Muscle layer of colon (tissue), 2 donors: ENCODE measurements at regions not wholly inside any gene's neighbourhood (a gene's known extent, or its start where the extent isn't known, plus 50 kb on each side); places are given as distances from the start of the nearest gene placed in this dataset.

Experiments
- H3K27ac ChIP-seq: one replicate; pipeline ENCODE4 v1.7.0; 2013; ENCODE audit warnings: low read depth, mild to moderate bottlenecking, low read length, moderate library complexity
- H3K27me3 ChIP-seq, 2 donors: one replicate each; pipeline ENCODE4 v1.7.0; 2013; ENCODE audit warnings: low read length in 2 of 2, mild to moderate bottlenecking in 2 of 2; ENCODE audit not compliant: insufficient read depth in 2 of 2, control insufficient read depth in 1 of 2
- H3K36me3 ChIP-seq: one replicate; pipeline ENCODE4 v1.7.0; 2013; ENCODE audit warnings: mild to moderate bottlenecking, low read length; ENCODE audit not compliant: insufficient read depth
- H3K4me1 ChIP-seq: one replicate; pipeline ENCODE4 v1.7.0; 2013; ENCODE audit warnings: mild to moderate bottlenecking, low read length; ENCODE audit not compliant: insufficient read depth
- H3K4me3 ChIP-seq, 2 donors: one replicate each; pipeline ENCODE4 v1.7.0; 2013; ENCODE audit warnings: low read length in 2 of 2, low read depth in 1 of 2, mild to moderate bottlenecking in 1 of 2, moderate library complexity in 1 of 2
- H3K9ac ChIP-seq: one replicate; pipeline ENCODE4 v1.7.0; 2013; ENCODE audit warnings: low read length
- H3K9me3 ChIP-seq: one replicate; pipeline ENCODE4 v1.7.0; 2013; ENCODE audit warnings: mild to moderate bottlenecking, low read length
- donor health status: abdominal sarcoma.
- donor health status: Adenocarcinoma of cecum.

GRCh38 chr2:103151046-103151445, 389.2 kb downstream of the TMEM182 start:
- Histone ChIP-seq H3K9me3 (no peaks in the 10 kb centered on the region), H3K27ac (no peak overlapping the region), H3K27me3 (no peaks in the 10 kb centered on the region), H3K9ac (no peak overlapping the region), H3K4me3 (no peak overlapping the region), H3K36me3 (no peaks in the 10 kb centered on the region), H3K4me1 (no peaks in the 10 kb centered on the region)

GRCh38 chr2:103152556-103152955, 390.7 kb downstream of the TMEM182 start:
- Histone ChIP-seq H3K36me3 (no peaks in the 10 kb centered on the region), H3K9me3 (no peaks in the 10 kb centered on the region), H3K4me1 (no peaks in the 10 kb centered on the region), H3K4me3 (no peak overlapping the region), H3K9ac (no peak overlapping the region), H3K27me3 (no peaks in the 10 kb centered on the region), H3K27ac (no peak overlapping the region)

- H3K27ac ChIP-seq: no peak overlapping the region
- no peaks in the 10 kb centered on the region for H3K27me3 ChIP-seq
- H3K4me1 ChIP-seq: no peaks in the 10 kb centered on the region
- H3K9ac ChIP-seq: no peak overlapping the region
- no peak overlapping the region for H3K4me3 ChIP-seq
- H3K9me3 ChIP-seq: no peaks in the 10 kb centered on the region
- H3K36me3 ChIP-seq: no peaks in the 10 kb centered on the region
Observed at GRCh38 chr2:103153580-103154284, 391.9 kb downstream of the TMEM182 start.

GRCh38 chr2:103155308-103155707, 393.5 kb downstream of the TMEM182 start:
- H3K9ac ChIP-seq: no peak overlapping the region
- H3K36me3 ChIP-seq: no peaks in the 10 kb centered on the region
- no peaks in the 10 kb centered on the region for H3K27me3 ChIP-seq
- no peak overlapping the region for H3K27ac ChIP-seq
- no peaks in the 10 kb centered on the region for H3K9me3 ChIP-seq
- H3K4me3 ChIP-seq: no peak overlapping the region
- H3K4me1 ChIP-seq: no peaks in the 10 kb centered on the region

GRCh38 chr2:103159018-103159417, 397.2 kb downstream of the TMEM182 start:
- H3K36me3 ChIP-seq: no peaks in the 10 kb centered on the region
- H3K9me3 ChIP-seq: no peaks in the 10 kb centered on the region
- no peak overlapping the region for H3K27ac ChIP-seq
- H3K9ac ChIP-seq: no peak overlapping the region
- no peak overlapping the region for H3K4me3 ChIP-seq
- no peaks in the 10 kb centered on the region for H3K4me1 ChIP-seq
- H3K27me3 ChIP-seq: no peaks in the 10 kb centered on the region

GRCh38 chr2:103161456-103162289, 399.8 kb downstream of the TMEM182 start:
- no peak overlapping the region for H3K27ac ChIP-seq
- no peak overlapping the region for H3K9ac ChIP-seq
- no peaks in the 10 kb centered on the region for H3K27me3 ChIP-seq
- H3K4me1 ChIP-seq: no peaks in the 10 kb centered on the region
- H3K4me3 ChIP-seq: no peak overlapping the region
- H3K9me3 ChIP-seq: no peaks in the 10 kb centered on the region
- H3K36me3 ChIP-seq: no peaks in the 10 kb centered on the region

GRCh38 chr2:103164748-103165147, 402.9 kb downstream of the TMEM182 start:
- H3K36me3 ChIP-seq: no peaks in the 10 kb centered on the region
- H3K4me1 ChIP-seq: no peaks in the 10 kb centered on the region
- no peak overlapping the region for H3K27ac ChIP-seq
- H3K27me3 ChIP-seq: no peaks in the 10 kb centered on the region
- no peak overlapping the region for H3K4me3 ChIP-seq
- no peak overlapping the region for H3K9ac ChIP-seq
- no peaks in the 10 kb centered on the region for H3K9me3 ChIP-seq

- H3K4me3 ChIP-seq: no peak overlapping the region
- no peak overlapping the region for H3K27ac ChIP-seq
- H3K9me3 ChIP-seq: no peaks in the 10 kb centered on the region
- no peaks in the 10 kb centered on the region for H3K36me3 ChIP-seq
- H3K27me3 ChIP-seq: no peaks in the 10 kb centered on the region
- H3K9ac ChIP-seq: no peak overlapping the region
- H3K4me1 ChIP-seq: no peaks in the 10 kb centered on the region
Observed at GRCh38 chr2:103165836-103166235, 404.0 kb downstream of the TMEM182 start.

GRCh38 chr2:103166456-103167324, 404.9 kb downstream of the TMEM182 start:
- Histone ChIP-seq H3K9ac (no peak overlapping the region), H3K27me3 (no peaks in the 10 kb centered on the region), H3K4me1 (no peaks in the 10 kb centered on the region), H3K36me3 (no peaks in the 10 kb centered on the region), H3K4me3 (no peak overlapping the region), H3K9me3 (no peaks in the 10 kb centered on the region), H3K27ac (no peak overlapping the region)

- no peaks in the 10 kb centered on the region for H3K4me1 ChIP-seq
- H3K9me3 ChIP-seq: no peaks in the 10 kb centered on the region
- no peak overlapping the region for H3K4me3 ChIP-seq
- no peaks in the 10 kb centered on the region for H3K27me3 ChIP-seq
- no peaks in the 10 kb centered on the region for H3K36me3 ChIP-seq
- H3K9ac ChIP-seq: no peak overlapping the region
- no peak overlapping the region for H3K27ac ChIP-seq
Observed at GRCh38 chr2:103167599-103167998, 405.8 kb downstream of the TMEM182 start.

GRCh38 chr2:103169861-103170260, 408.0 kb downstream of the TMEM182 start:
- H3K9ac ChIP-seq: no peak overlapping the region
- H3K4me1 ChIP-seq: no peaks in the 10 kb centered on the region
- H3K9me3 ChIP-seq: no peaks in the 10 kb centered on the region
- no peak overlapping the region for H3K27ac ChIP-seq
- H3K36me3 ChIP-seq: no peaks in the 10 kb centered on the region
- no peaks in the 10 kb centered on the region for H3K27me3 ChIP-seq
- H3K4me3 ChIP-seq: no peak overlapping the region
